HCT116 (cell line): ENCODE measurements at regions not wholly inside any gene's neighbourhood (a gene's known extent, or its start where the extent isn't known, plus 50 kb on each side); places are given as distances from the start of the nearest gene placed in this dataset.

Experiments
- ATAC-seq: fragments of 200-7000 bp; cut with Tn5 transposase; 2 replicates; pipeline ENCODE4 v1.9.1; 2020; ENCODE audit warnings: mild to moderate bottlenecking, moderate library complexity
- BruUV-seq: library from RNA; stranded (reverse); fragments of 400-500 nt; replicated peaks from 2 replicates; lab custom pipeline; 2021; lab: Mats Ljungman, UMichigan
- CTCF ChIA-PET: fragments of 300-600 bp; sonication (Branson Sonifier 250); formaldehyde crosslinking; loops from one replicate; lab custom pipeline; 2021; ENCODE audit warnings: antibody characterized with exemption; lab: Charles Lee
- POLR2A ChIA-PET: fragments of 300-600, 350-600 bp; sonication (Branson Sonifier 250); formaldehyde crosslinking; loops from one replicate; lab custom pipeline; 2021; ENCODE audit warnings: antibody characterized with exemption; lab: Charles Lee
- RAD21 ChIA-PET, 2 experiments: fragments of 300-600 bp; sonication (Branson Sonifier 250); formaldehyde crosslinking; loops; one replicate each; lab custom pipeline; 2023; ENCODE audit warnings: low total read pairs in 2 of 2; ENCODE audit not compliant: uncharacterized antibody in 2 of 2, unreplicated experiment in 2 of 2, low non-redundant PET in 1 of 2; lab: Charles Lee
- DNase-seq: peaks from one replicate; pipeline ENCODE4 v3.0.0-alpha.2; 2010; ENCODE audit warnings: low read depth, low spot score
- H2AFZ ChIP-seq: fragments of 200-600 bp; shearing (Covaris generic), sonication (generic); 2 replicates; pipeline ENCODE4 v1.6.1; 2017; ENCODE audit warnings: low read depth, mixed run types, mixed read lengths, antibody characterized with exemption, low read length; ENCODE audit not compliant: poor library complexity, severe bottlenecking
- H3K27ac ChIP-seq: 2 replicates; pipeline ENCODE4 v1.5.1; 2012; ENCODE audit warnings: low read depth, low read length
- H3K27me3 ChIP-seq: fragments of 200-600 bp; sonication (generic); 2 replicates; pipeline ENCODE4 v1.6.1; 2016; ENCODE audit warnings: mixed run types, low read length, mixed read lengths; ENCODE audit not compliant: insufficient read depth
- H3K36me3 ChIP-seq, 2 experiments: fragments of 200-500 bp in 1 of 2; fragments of 200-600 bp in 1 of 2; sonication (Bioruptor generic) in 1 of 2; sonication (generic) in 1 of 2; 2 replicates each; pipeline versions ENCODE4 v1.5.1 to v1.6.1; 2014 to 2016; ENCODE audit warnings: low read length in 2 of 2, inconsistent platforms in 1 of 2, mixed read lengths in 1 of 2, mixed run types in 1 of 2; ENCODE audit not compliant: insufficient read depth in 2 of 2, control insufficient read depth in 1 of 2
- H3K4me1 ChIP-seq, 2 experiments: fragments of 200-600 bp in 1 of 2; sonication (generic) in 1 of 2; 2 replicates each; pipeline versions ENCODE4 v1.5.1 to v1.6.1; 2012 to 2017; ENCODE audit warnings: low read length in 2 of 2, inconsistent platforms in 1 of 2, mild to moderate bottlenecking in 1 of 2, mixed read lengths in 1 of 2, mixed run types in 1 of 2, moderate library complexity in 1 of 2; ENCODE audit not compliant: insufficient read depth in 2 of 2, control insufficient read depth in 1 of 2
- H3K4me2 ChIP-seq: fragments of 200-600 bp; sonication (generic); 2 replicates; pipeline ENCODE4 v1.6.1; 2017; ENCODE audit warnings: mixed run types, low read length, mixed read lengths
- H3K4me3 ChIP-seq, 2 experiments: fragments of 200-600 bp in 1 of 2; sonication (generic) in 1 of 2; replicated peaks in 1 of 2; 2 replicates each; pipeline ENCODE4 v1.5.1; 2011 to 2016; ENCODE audit warnings: low read length in 2 of 2, control low read depth in 1 of 2, low read depth in 1 of 2, mild to moderate bottlenecking in 1 of 2, mixed read lengths in 1 of 2, mixed run types in 1 of 2
- H3K79me2 ChIP-seq: fragments of 200-600 bp; sonication (generic); 2 replicates; pipeline ENCODE4 v1.6.1; 2017; ENCODE audit warnings: mild to moderate bottlenecking, mixed run types, low read length, moderate library complexity, mixed read lengths; ENCODE audit not compliant: insufficient read depth
- H3K9ac ChIP-seq: fragments of 200-600 bp; sonication (generic); 2 replicates; pipeline ENCODE4 v1.6.1; 2016; ENCODE audit warnings: low read length, mixed read lengths
- H3K9me2 ChIP-seq: fragments of 200-600 bp; sonication (generic), shearing (Covaris generic); 2 replicates; pipeline ENCODE4 v1.6.1; 2017; ENCODE audit warnings: mixed run types, mild to moderate bottlenecking, moderate library complexity; ENCODE audit not compliant: insufficient read depth
- H3K9me3 ChIP-seq, 2 experiments: fragments of 200-500 bp in 1 of 2; fragments of 200-600 bp in 1 of 2; sonication (Bioruptor generic) in 1 of 2; sonication (generic) in 1 of 2; 2 replicates each; pipeline ENCODE4 v1.6.1; 2014 to 2017; ENCODE audit warnings: low read length in 2 of 2, mixed read lengths in 2 of 2, inconsistent platforms in 1 of 2, low read depth in 1 of 2, mild to moderate bottlenecking in 1 of 2, mixed run types in 1 of 2, moderate library complexity in 1 of 2; ENCODE audit not compliant: control insufficient read depth in 1 of 2, insufficient read depth in 1 of 2
- H4K20me1 ChIP-seq: fragments of 200-600 bp; sonication (generic), shearing (Covaris generic); 2 replicates; pipeline ENCODE4 v1.6.1; 2017; ENCODE audit warnings: mixed run types, mild to moderate bottlenecking, moderate library complexity; ENCODE audit not compliant: insufficient read depth
- CBX3 ChIP-seq: IDR thresholded peaks from 2 replicates; pipeline ENCODE4 v1.6.1; 2012; ENCODE audit warnings: low read depth
- CEBPB ChIP-seq: IDR thresholded peaks from 2 replicates; pipeline ENCODE4 v1.6.1; 2012; ENCODE audit warnings: low read depth
- ELF1 ChIP-seq: IDR thresholded peaks from 2 replicates; pipeline ENCODE4 v1.6.1; 2012; ENCODE audit warnings: low read depth, borderline replicate concordance
- EZH2 ChIP-seq: fragments of 200-600 bp; sonication (generic); IDR thresholded peaks from 2 replicates; pipeline ENCODE4 v1.6.1; 2017; ENCODE audit warnings: antibody characterized with exemption, mixed run types
- EZH2phosphoT487 ChIP-seq: fragments of 200-600 bp; IDR thresholded peaks from 2 replicates; pipeline ENCODE4 v1.6.1; 2018; ENCODE audit warnings: antibody characterized with exemption, borderline replicate concordance
- FOSL1 ChIP-seq: IDR thresholded peaks from 2 replicates; pipeline ENCODE4 v1.6.1; 2012; ENCODE audit warnings: low read depth
- JUND ChIP-seq: IDR thresholded peaks from 2 replicates; pipeline ENCODE4 v1.6.1; 2012
- POLR2A ChIP-seq: IDR thresholded peaks from 2 replicates; pipeline ENCODE4 v1.7.0; 2011; ENCODE audit warnings: borderline replicate concordance; ENCODE audit not compliant: insufficient read depth, insufficient read length; ENCODE audit errors: extremely low read depth
- POLR2AphosphoS5 ChIP-seq: IDR thresholded peaks from 2 replicates; pipeline ENCODE4 v1.6.1; 2011; ENCODE audit warnings: mild to moderate bottlenecking, low read depth, low read length, moderate library complexity
- RAD21 ChIP-seq: IDR thresholded peaks from 2 replicates; pipeline ENCODE4 v1.6.1; 2012; ENCODE audit warnings: low read depth, mild to moderate bottlenecking
- SP1 ChIP-seq: IDR thresholded peaks from 2 replicates; pipeline ENCODE4 v1.6.1; 2012; ENCODE audit warnings: low read depth
- TCF7L2 ChIP-seq: IDR thresholded peaks from 2 replicates; pipeline ENCODE4 v1.7.0; 2011; ENCODE audit warnings: borderline replicate concordance, inconsistent platforms; ENCODE audit not compliant: insufficient read depth, insufficient read length; ENCODE audit errors: extremely low read depth
- YY1 ChIP-seq: IDR thresholded peaks from 2 replicates; pipeline ENCODE4 v1.6.1; 2011; ENCODE audit warnings: low read length, low read depth, moderate library complexity, mild to moderate bottlenecking; ENCODE audit not compliant: insufficient replicate concordance; ENCODE audit errors: extremely low read depth
- ZFX ChIP-seq: fragments of 450-650 bp; IDR thresholded peaks from 2 replicates; pipeline ENCODE4 v1.6.1; 2017
- intact Hi-C: fragments of 100-400 bp; cut with micrococcal nuclease; formaldehyde crosslinking; loops from 2 replicates; pipeline ENCODE4 v1.10.0; 2022
- TF ChIP-seq, protein P1 (sequence below): IDR thresholded peaks from 2 replicates; pipeline ENCODE4 v1.6.1; 2012
- TF ChIP-seq, protein P2 (sequence below): IDR thresholded peaks from 2 replicates; pipeline ENCODE4 v1.6.1; 2012; ENCODE audit warnings: low read depth
- TF ChIP-seq, protein P3 (sequence below): IDR thresholded peaks from 2 replicates; pipeline ENCODE4 v1.6.1; 2011; ENCODE audit warnings: mild to moderate bottlenecking, low read length, moderate library complexity; ENCODE audit not compliant: insufficient replicate concordance; ENCODE audit errors: extremely low read depth

DNA sequence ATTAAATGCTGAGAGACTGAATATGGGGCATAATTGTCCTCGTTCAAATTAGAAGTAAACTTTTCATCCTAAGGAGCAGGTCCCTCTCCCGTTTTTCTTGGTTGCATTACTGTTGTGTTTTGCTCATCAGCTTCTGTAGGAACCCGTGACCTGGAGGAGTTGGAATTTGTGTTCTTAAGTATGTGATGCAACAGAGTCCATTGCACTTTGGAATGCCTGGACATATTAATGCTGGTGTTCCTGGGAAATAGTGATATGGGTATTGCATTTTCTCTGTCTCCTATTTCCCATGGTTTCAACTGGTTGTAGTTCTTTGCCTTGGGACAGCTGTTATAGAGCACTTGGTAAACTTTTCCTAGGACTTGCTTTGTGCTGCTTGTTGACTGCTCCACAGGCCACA lies 417.8 kb upstream of the LCORL start:
- H3K4me1 ChIP-seq: no peaks in the 10 kb centered on the region
- no peaks in the 10 kb centered on the region for H3K79me2 ChIP-seq
- H3K9me3 ChIP-seq: no peaks in the 10 kb centered on the region
- no peak overlapping the region for H3K4me2 ChIP-seq
- H3K27ac ChIP-seq: no peak overlapping the region
- CTCF ChIA-PET: no interaction called here
- DNase-seq (no peak), ATAC-seq (no peak)
- H4K20me1 ChIP-seq: no peaks in the 10 kb centered on the region
- TF ChIP-seq ZFX (no peak), FOSL1 (no peak), SP1 (no peak), JUND (no peak), CEBPB (no peak), TCF7L2 (no peak), POLR2AphosphoS5 (no peak), EZH2phosphoT487 (no peak), CBX3 (no peak), ELF1 (no peak), EZH2 (no peak), YY1 (no peak), RAD21 (no peak), POLR2A (no peak)
- TF ChIP-seq, protein P1, sequence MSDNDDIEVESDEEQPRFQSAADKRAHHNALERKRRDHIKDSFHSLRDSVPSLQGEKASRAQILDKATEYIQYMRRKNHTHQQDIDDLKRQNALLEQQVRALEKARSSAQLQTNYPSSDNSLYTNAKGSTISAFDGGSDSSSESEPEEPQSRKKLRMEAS: no peak
- TF ChIP-seq, protein P2, sequence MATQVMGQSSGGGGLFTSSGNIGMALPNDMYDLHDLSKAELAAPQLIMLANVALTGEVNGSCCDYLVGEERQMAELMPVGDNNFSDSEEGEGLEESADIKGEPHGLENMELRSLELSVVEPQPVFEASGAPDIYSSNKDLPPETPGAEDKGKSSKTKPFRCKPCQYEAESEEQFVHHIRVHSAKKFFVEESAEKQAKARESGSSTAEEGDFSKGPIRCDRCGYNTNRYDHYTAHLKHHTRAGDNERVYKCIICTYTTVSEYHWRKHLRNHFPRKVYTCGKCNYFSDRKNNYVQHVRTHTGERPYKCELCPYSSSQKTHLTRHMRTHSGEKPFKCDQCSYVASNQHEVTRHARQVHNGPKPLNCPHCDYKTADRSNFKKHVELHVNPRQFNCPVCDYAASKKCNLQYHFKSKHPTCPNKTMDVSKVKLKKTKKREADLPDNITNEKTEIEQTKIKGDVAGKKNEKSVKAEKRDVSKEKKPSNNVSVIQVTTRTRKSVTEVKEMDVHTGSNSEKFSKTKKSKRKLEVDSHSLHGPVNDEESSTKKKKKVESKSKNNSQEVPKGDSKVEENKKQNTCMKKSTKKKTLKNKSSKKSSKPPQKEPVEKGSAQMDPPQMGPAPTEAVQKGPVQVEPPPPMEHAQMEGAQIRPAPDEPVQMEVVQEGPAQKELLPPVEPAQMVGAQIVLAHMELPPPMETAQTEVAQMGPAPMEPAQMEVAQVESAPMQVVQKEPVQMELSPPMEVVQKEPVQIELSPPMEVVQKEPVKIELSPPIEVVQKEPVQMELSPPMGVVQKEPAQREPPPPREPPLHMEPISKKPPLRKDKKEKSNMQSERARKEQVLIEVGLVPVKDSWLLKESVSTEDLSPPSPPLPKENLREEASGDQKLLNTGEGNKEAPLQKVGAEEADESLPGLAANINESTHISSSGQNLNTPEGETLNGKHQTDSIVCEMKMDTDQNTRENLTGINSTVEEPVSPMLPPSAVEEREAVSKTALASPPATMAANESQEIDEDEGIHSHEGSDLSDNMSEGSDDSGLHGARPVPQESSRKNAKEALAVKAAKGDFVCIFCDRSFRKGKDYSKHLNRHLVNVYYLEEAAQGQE: no peak
- TF ChIP-seq, protein P3, sequence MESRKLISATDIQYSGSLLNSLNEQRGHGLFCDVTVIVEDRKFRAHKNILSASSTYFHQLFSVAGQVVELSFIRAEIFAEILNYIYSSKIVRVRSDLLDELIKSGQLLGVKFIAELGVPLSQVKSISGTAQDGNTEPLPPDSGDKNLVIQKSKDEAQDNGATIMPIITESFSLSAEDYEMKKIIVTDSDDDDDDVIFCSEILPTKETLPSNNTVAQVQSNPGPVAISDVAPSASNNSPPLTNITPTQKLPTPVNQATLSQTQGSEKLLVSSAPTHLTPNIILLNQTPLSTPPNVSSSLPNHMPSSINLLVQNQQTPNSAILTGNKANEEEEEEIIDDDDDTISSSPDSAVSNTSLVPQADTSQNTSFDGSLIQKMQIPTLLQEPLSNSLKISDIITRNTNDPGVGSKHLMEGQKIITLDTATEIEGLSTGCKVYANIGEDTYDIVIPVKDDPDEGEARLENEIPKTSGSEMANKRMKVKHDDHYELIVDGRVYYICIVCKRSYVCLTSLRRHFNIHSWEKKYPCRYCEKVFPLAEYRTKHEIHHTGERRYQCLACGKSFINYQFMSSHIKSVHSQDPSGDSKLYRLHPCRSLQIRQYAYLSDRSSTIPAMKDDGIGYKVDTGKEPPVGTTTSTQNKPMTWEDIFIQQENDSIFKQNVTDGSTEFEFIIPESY: no peak
- no peak overlapping the region for H3K4me3 ChIP-seq
- H3K36me3 ChIP-seq: no peaks in the 10 kb centered on the region
- H2AFZ ChIP-seq: no peak overlapping the region
- BruUV-seq: no TSS peak
- H3K27me3 ChIP-seq: no peaks in the 10 kb centered on the region
- H3K9me2 ChIP-seq: no peaks in the 10 kb centered on the region
- RAD21 ChIA-PET: no interaction called here
- POLR2A ChIA-PET: no interaction called here
- H3K9ac ChIP-seq: no peak overlapping the region
- intact Hi-C loops: no loop called here
